ENCODE measurements at regions not wholly inside any gene's neighbourhood (a gene's known extent, or its start where the extent isn't known, plus 50 kb on each side); places are given as distances from the start of the nearest gene placed in this dataset.

GRCh38 chr5:4205398-4205797 lies 609.8 kb downstream of the IRX1 start:
- Histone ChIP-seq H2AFZ (no peak overlapping the region), H3K9me2 (ENCODE audit: insufficient read depth) (peaks cover 8% of the 10 kb centered on the region; the same call in 1 of the 2 replicates), H3F3A (replicated peaks; ENCODE audit: low read depth) (no peaks in the 10 kb centered on the region), H3K4me3 (no peak overlapping the region), H3K36me3 (ENCODE audit: insufficient read depth) (no peaks in the 10 kb centered on the region), H3K4me2 (no peak overlapping the region), H3K4me1 (ENCODE audit: insufficient read depth) (peaks cover 27% of the 10 kb centered on the region), H4K20me1 (replicated peaks; ENCODE audit: insufficient read depth) (no peaks in the 10 kb centered on the region), H3K27ac (ENCODE audit: low read depth) (no peak overlapping the region), H3K27me3 (ENCODE audit: insufficient read depth) (no peaks in the 10 kb centered on the region), H3K79me2 (replicated peaks; ENCODE audit: insufficient read depth) (no peaks in the 10 kb centered on the region)
- TF ChIP-seq ZNF331 (CRISPR knock-in tag; IDR thresholded peaks at IDR 0.05; ENCODE audit: low read depth), result no peak
- TF ChIP-seq ZNF462 (CRISPR knock-in tag; IDR thresholded peaks at IDR 0.05), result no peak
- TF ChIP-seq EZH2phosphoT487 (IDR thresholded peaks at IDR 0.05; ENCODE audit: unreplicated experiment), result no peak
- TF ChIP-seq NANOG (IDR thresholded peaks at IDR 0.05; ENCODE audit: borderline replicate concordance), result no peak
- no peak for TF ChIP-seq STAT1 (IDR thresholded peaks at IDR 0.05; ENCODE audit: unreplicated experiment)
- no peak for TF ChIP-seq JUNB (IDR thresholded peaks at IDR 0.05; ENCODE audit: unreplicated experiment)
- TF ChIP-seq ETS1 (IDR thresholded peaks at IDR 0.05), result no peak
- no peak for TF ChIP-seq POLR2AphosphoS5 (IDR thresholded peaks at IDR 0.05; ENCODE audit: low read depth)
- no peak for TF ChIP-seq ZNF114 (CRISPR knock-in tag; IDR thresholded peaks at IDR 0.05)
- no peak for TF ChIP-seq REST (IDR thresholded peaks at IDR 0.05; ENCODE audit: unreplicated experiment)
- no peak for TF ChIP-seq EZH2 (IDR thresholded peaks at IDR 0.05; ENCODE audit: low read depth, unreplicated experiment)
- no peak for TF ChIP-seq CREB1 (CRISPR knock-in tag; IDR thresholded peaks at IDR 0.05; ENCODE audit: low read depth)
- TF ChIP-seq CTCF (conservative IDR thresholded peaks at IDR 0.05; ENCODE audit: low read depth in 2 of 2), result no peak
- Mint-ChIP-seq H3K9me3 (peaks cover 5% of the 10 kb centered on the region; the same call in 2 of the 3 replicates), H3K4me3 (no peak overlapping the region), H3K27ac (no peak overlapping the region), H3K36me3 (ENCODE audit: low read depth) (no peaks in the 10 kb centered on the region), H3K4me1 (peaks cover 39% of the 10 kb centered on the region), H3K27me3 (ENCODE audit: insufficient read depth, low read depth, poor library complexity) (no peaks in the 10 kb centered on the region)
- DNase-seq (ENCODE audit: low spot score) (no peak), ATAC-seq (no peak)

All from GM23338 (cell line).